SH-SY5Y (cell line): ENCODE measurements at regions not wholly inside any gene's neighbourhood (a gene's known extent, or its start where the extent isn't known, plus 50 kb on each side); places are given as distances from the start of the nearest gene placed in this dataset.

Source experiments
- GATA2 ChIP-seq: IDR thresholded peaks from 2 replicates; pipeline ENCODE4 v1.6.1; 2011; ENCODE audit warnings: mild to moderate bottlenecking, low read depth, low read length
- GATA3 ChIP-seq: IDR thresholded peaks from 2 replicates; pipeline ENCODE4 v1.6.1; 2011; ENCODE audit warnings: low read depth, mild to moderate bottlenecking, low read length, moderate library complexity

- TF ChIP-seq GATA3: no peak
- TF ChIP-seq GATA2: no peak
Measured at GRCh38 chr3:64276131-64276530, 50.9 kb upstream of the PRICKLE2 start.
